HG03460 (cell line): ENCODE measurements at regions not wholly inside any gene's neighbourhood (a gene's known extent, or its start where the extent isn't known, plus 50 kb on each side); places are given as distances from the start of the nearest gene placed in this dataset.

ENCODE experiments used
- ATAC-seq: cut with Tn5 transposase; IDR thresholded peaks from one replicate; pipeline ENCODE4 v1.9.1; 2021; ENCODE audit not compliant: unreplicated experiment

DNA sequence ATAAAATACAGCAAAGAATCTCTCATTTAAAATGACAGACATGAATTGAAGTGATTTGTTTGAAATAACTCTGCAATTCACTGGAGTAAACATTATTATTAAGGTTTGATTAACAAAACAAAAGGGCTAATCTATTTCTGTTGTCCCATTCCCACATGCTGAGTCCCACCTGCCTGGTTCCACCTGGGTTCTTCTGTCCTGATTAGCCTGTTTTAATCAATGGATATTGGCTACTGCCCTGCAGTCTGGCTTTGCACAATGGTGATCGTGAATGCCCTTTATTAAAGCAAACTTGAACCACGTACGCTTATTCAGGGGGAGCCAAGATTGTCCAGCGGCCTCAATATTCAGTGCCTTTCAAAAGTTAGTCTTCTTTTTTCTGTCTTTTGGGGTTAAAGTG is 72.8 kb upstream of the CDH19 start:
- no peak for ATAC-seq

DNA sequence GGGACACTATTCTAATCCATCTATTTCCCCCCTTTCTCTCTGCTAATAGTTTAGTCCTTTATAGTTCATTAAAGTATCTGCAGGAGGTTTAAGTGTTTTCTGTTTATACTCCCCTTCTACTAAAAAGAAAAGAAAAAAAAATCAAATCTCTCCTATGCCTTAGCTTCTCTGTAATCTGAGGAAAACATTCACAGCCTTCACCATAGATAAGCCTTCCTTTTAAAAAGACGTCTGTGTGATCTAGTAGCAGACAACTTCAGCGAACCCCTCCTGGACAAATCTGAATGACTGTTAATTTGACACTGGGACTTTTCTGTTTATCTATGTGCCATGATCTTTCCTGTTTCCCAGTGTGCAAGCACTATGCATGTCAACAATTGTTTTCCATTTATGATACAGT is 70.4 kb upstream of the CDH19 start:
- ATAC-seq = no peak

DNA sequence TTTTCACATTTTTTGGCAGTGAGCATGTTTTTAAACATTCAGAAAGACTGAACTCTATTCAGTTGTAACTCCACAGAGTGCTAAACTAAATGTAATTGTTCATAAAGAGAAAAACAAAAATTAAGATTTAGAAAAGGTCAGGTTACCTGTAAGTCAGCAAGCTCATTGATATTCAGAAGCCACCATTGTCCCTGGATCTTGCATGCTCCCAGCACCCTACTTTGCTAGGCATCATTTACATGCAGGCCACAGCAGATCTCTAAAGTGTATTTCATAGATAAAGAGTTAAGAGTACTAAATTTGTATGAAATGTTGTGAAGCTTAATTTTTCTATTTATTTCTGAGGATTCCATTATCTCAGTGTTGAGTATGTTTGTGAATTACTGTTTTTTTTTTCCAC is 64.8 kb upstream of the CDH19 start:
- ATAC-seq = no peak

DNA sequence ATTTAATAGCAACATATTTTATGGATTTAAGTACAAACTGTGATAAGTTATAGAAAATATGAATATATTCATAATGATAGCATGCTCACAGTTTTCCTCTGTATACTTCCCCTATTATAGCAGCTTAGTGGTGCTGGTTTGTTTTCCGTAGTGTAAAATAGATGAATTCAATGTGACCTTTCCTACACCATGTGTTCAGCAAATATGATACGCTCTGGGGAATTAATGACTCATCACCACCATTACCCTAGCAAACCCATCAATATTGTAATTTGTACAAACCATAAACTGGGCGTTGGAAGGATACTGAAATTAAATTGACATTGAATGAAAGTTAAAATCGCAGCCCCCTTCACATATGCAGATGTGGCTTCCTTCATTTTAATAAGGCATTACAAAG is 58.7 kb upstream of the CDH19 start:
- no peak for ATAC-seq

DNA sequence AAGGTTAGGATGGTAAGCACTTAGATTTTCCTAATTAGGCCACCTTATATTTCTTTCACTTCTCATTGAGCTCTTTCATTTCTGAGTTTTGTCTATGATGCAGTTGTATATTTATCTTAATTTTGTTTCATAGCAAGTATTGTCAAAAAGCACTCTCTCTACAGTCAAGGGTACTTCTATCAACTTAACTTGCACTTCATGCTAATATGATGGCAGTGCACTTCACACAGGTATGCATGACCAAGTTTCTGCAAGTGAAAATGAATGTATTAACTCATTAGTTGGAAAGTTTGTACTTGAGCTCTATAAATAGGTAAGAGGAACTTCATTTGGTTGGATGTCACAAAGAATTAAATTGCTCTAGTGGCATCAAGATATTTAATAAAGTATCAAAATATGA is 51.5 kb upstream of the CDH19 start:
- no peak for ATAC-seq
